OCI-LY3 (cell line): ENCODE measurements at regions not wholly inside any gene's neighbourhood (a gene's known extent, or its start where the extent isn't known, plus 50 kb on each side); places are given as distances from the start of the nearest gene placed in this dataset.
A peak's percentile ranks its signal among the peaks of the same experiment; 100 is the strongest.

Experiments used
- H2AFZ ChIP-seq: fragments of 200-600, 300-600 bp; shearing (Covaris generic); 2 replicates; pipeline ENCODE4 v1.6.0; 2014; ENCODE audit warnings: antibody characterized with exemption, low read depth, low read length
- H3K27ac ChIP-seq: fragments of 200-600, 300-600 bp; sonication (generic); 2 replicates; pipeline ENCODE4 v1.5.1; 2014; ENCODE audit warnings: mild to moderate bottlenecking, low read length, moderate library complexity, mixed read lengths
- H3K27me3 ChIP-seq: fragments of 200-600, 300-600 bp; sonication (generic); 2 replicates; pipeline ENCODE4 v1.6.1; 2014; ENCODE audit warnings: low read depth, low read length, mixed read lengths
- H3K36me3 ChIP-seq: fragments of 200-600, 300-600 bp; sonication (generic); replicated peaks from 2 replicates; pipeline ENCODE3; 2014; ENCODE audit warnings: low read depth, low read length, mixed read lengths
- H3K4me1 ChIP-seq: fragments of 300-600, 200-600 bp; sonication (generic); 2 replicates; pipeline ENCODE4 v1.6.1; 2014; ENCODE audit warnings: low read length, mixed read lengths
- H3K4me2 ChIP-seq: fragments of 200-600, 300-600 bp; sonication (generic); 2 replicates; pipeline ENCODE4 v1.6.1; 2014; ENCODE audit warnings: low read length, mixed read lengths
- H3K4me3 ChIP-seq: fragments of 300-600, 200-600 bp; sonication (generic); 2 replicates; pipeline ENCODE4 v1.5.1; 2014; ENCODE audit warnings: antibody characterized with exemption, mild to moderate bottlenecking, low read length, moderate library complexity
- H3K79me2 ChIP-seq: fragments of 300-600, 200-600 bp; shearing (Covaris generic); 2 replicates; pipeline ENCODE4 v1.6.1; 2014; ENCODE audit warnings: mild to moderate bottlenecking, low read length, mixed read lengths
- H3K9ac ChIP-seq: fragments of 300-600, 200-600 bp; shearing (Covaris generic); 2 replicates; pipeline ENCODE4 v1.6.0; 2014; ENCODE audit warnings: mild to moderate bottlenecking, low read length, moderate library complexity
- H3K9me3 ChIP-seq: fragments of 200-600, 300-600 bp; shearing (Covaris generic); 2 replicates; pipeline ENCODE4 v1.6.1; 2014; ENCODE audit warnings: low read length, mixed read lengths; ENCODE audit not compliant: insufficient read depth
- H4K20me1 ChIP-seq: fragments of 200-600, 300-600 bp; sonication (generic); 2 replicates; pipeline ENCODE4 v1.6.1; 2016; ENCODE audit warnings: low read length, mixed read lengths; ENCODE audit not compliant: insufficient read depth
- EZH2phosphoT487 ChIP-seq: fragments of 200-600 bp; shearing (Covaris generic); IDR thresholded peaks from 2 replicates; pipeline ENCODE4 v1.6.1; 2018; ENCODE audit warnings: antibody characterized with exemption, mixed run types, low read depth
- TF ChIP-seq, protein P1 (sequence below): fragments of 200-600, 300-600 bp; sonication (generic); IDR thresholded peaks from 2 replicates; pipeline ENCODE4 v1.5.1; 2014; ENCODE audit warnings: antibody characterized with exemption, low read length, low read depth

DNA sequence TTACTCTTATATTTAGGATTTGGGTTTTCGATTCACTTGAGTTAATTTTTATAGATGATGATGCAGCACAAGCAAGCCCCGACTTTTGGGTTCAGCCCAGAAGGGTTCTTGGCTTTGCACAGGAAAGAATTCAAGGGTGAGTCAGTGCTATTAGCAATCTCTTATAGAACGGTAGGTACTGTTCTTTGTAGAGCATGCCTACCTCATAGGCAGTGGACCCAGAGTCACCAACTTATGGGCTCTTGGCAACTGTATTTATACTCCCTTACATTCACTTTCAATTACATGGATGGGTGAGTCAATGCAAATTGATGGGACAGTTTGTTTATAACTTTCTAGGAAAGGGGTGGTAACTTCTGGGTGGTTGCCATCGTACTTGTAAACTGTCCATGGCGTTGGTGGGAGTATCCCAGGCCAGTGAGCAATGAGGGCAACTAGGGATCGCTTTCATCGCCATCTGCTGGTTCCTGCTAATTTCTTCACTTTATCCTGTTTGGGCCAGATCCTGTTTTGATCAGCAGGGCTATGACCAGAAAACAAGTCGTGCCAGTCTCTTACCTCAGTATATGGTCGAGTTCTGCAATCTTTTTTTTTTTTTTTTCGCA is 362.6 kb downstream of the CNTNAP4 start:
- H3K4me1 ChIP-seq: no peaks in the 10 kb centered on the region
- H3K9ac ChIP-seq: no peak overlapping the region
- no peak overlapping the region for H3K4me3 ChIP-seq
- no peaks in the 10 kb centered on the region for H3K9me3 ChIP-seq
- H2AFZ ChIP-seq: no peak overlapping the region
- H3K79me2 ChIP-seq: no peaks in the 10 kb centered on the region
- H3K36me3 ChIP-seq: peaks cover 34% of the 10 kb centered on the region
- no peaks in the 10 kb centered on the region for H3K27me3 ChIP-seq
- no peak for TF ChIP-seq EZH2phosphoT487
- TF ChIP-seq, protein P1, sequence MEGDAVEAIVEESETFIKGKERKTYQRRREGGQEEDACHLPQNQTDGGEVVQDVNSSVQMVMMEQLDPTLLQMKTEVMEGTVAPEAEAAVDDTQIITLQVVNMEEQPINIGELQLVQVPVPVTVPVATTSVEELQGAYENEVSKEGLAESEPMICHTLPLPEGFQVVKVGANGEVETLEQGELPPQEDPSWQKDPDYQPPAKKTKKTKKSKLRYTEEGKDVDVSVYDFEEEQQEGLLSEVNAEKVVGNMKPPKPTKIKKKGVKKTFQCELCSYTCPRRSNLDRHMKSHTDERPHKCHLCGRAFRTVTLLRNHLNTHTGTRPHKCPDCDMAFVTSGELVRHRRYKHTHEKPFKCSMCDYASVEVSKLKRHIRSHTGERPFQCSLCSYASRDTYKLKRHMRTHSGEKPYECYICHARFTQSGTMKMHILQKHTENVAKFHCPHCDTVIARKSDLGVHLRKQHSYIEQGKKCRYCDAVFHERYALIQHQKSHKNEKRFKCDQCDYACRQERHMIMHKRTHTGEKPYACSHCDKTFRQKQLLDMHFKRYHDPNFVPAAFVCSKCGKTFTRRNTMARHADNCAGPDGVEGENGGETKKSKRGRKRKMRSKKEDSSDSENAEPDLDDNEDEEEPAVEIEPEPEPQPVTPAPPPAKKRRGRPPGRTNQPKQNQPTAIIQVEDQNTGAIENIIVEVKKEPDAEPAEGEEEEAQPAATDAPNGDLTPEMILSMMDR: peak; percentile 65
- no peaks in the 10 kb centered on the region for H4K20me1 ChIP-seq
- H3K27ac ChIP-seq: no peak overlapping the region
- no peak overlapping the region for H3K4me2 ChIP-seq

GRCh38 chr16:76650582-76650981 is 373.4 kb downstream of the CNTNAP4 start:
- no peak overlapping the region for H3K4me2 ChIP-seq
- peaks cover 10% of the 10 kb centered on the region for H3K4me1 ChIP-seq
- H3K4me3 ChIP-seq: no peak overlapping the region
- H4K20me1 ChIP-seq: peaks cover 14% of the 10 kb centered on the region
- H3K9me3 ChIP-seq: no peaks in the 10 kb centered on the region
- H3K79me2 ChIP-seq: no peaks in the 10 kb centered on the region
- H3K27me3 ChIP-seq: no peaks in the 10 kb centered on the region
- no peak overlapping the region for H3K9ac ChIP-seq
- TF ChIP-seq EZH2phosphoT487: no peak
- TF ChIP-seq, protein P1: no peak
- H3K36me3 ChIP-seq: no peaks in the 10 kb centered on the region
- no peak overlapping the region for H3K27ac ChIP-seq
- H2AFZ ChIP-seq: no peak overlapping the region

- Histone ChIP-seq H3K4me3 (no peak overlapping the region), H3K4me2 (no peak overlapping the region), H3K4me1 (peaks cover 10% of the 10 kb centered on the region), H3K27me3 (no peaks in the 10 kb centered on the region), H3K79me2 (no peaks in the 10 kb centered on the region), H3K9ac (no peak overlapping the region), H3K27ac (no peak overlapping the region), H3K9me3 (no peaks in the 10 kb centered on the region), H3K36me3 (no peaks in the 10 kb centered on the region), H4K20me1 (peaks cover 19% of the 10 kb centered on the region), H2AFZ (no peak overlapping the region)
- TF ChIP-seq, protein P1: peak; percentile 86
- TF ChIP-seq EZH2phosphoT487: no peak
Measured at GRCh38 chr16:76653390-76654026, 376.3 kb downstream of the CNTNAP4 start.

- H2AFZ ChIP-seq: no peak overlapping the region
- H3K4me1 ChIP-seq: peaks cover 15% of the 10 kb centered on the region
- no peaks in the 10 kb centered on the region for H3K9me3 ChIP-seq
- no peak overlapping the region for H3K9ac ChIP-seq
- H4K20me1 ChIP-seq: peaks cover 19% of the 10 kb centered on the region
- no peak overlapping the region for H3K4me2 ChIP-seq
- no peak overlapping the region for H3K27ac ChIP-seq
- H3K36me3 ChIP-seq: no peaks in the 10 kb centered on the region
- H3K27me3 ChIP-seq: no peaks in the 10 kb centered on the region
- no peaks in the 10 kb centered on the region for H3K79me2 ChIP-seq
- no peak overlapping the region for H3K4me3 ChIP-seq
- TF ChIP-seq EZH2phosphoT487: no peak
- TF ChIP-seq, protein P1: no peak
Measured at GRCh38 chr16:76654088-76654820, 377.1 kb downstream of the CNTNAP4 start.
